CD14-positive monocyte (primary cell): ENCODE measurements at regions not wholly inside any gene's neighbourhood (a gene's known extent, or its start where the extent isn't known, plus 50 kb on each side); places are given as distances from the start of the nearest gene placed in this dataset.

Experiments used
- DNase-seq, 3 donors: peaks; one replicate each; pipeline ENCODE4 v3.0.0-alpha.2; 2011 to 2022
- H2AFZ ChIP-seq: 2 replicates; pipeline ENCODE4 v1.6.0; 2012; ENCODE audit warnings: mild to moderate bottlenecking, low read depth, low read length, inconsistent platforms; ENCODE audit not compliant: insufficient read depth, poor library complexity, severe bottlenecking
- H3K27ac ChIP-seq, 2 donors: 1 replicate in 1 of 2; 2 replicates in 1 of 2; pipeline ENCODE4 v1.5.1; 2012 to 2013; ENCODE audit warnings: low read length in 2 of 2, control low read depth in 1 of 2, inconsistent platforms in 1 of 2, low read depth in 1 of 2, mild to moderate bottlenecking in 1 of 2
- H3K27me3 ChIP-seq, 2 donors: one replicate each; pipeline versions ENCODE4 v1.6.0 to v1.6.1; 2011 to 2013; ENCODE audit warnings: low read length in 2 of 2; ENCODE audit not compliant: control insufficient read depth in 2 of 2, insufficient read depth in 2 of 2
- H3K36me3 ChIP-seq, 2 donors: replicated peaks in 1 of 2; 1 replicate in 1 of 2; 2 replicates in 1 of 2; pipeline versions ENCODE4 v1.5.1 to v1.6.1; 2012 to 2013; ENCODE audit warnings: low read length in 2 of 2, control low read depth in 1 of 2, inconsistent platforms in 1 of 2, mild to moderate bottlenecking in 1 of 2; ENCODE audit not compliant: insufficient read depth in 2 of 2, control insufficient read depth in 1 of 2
- H3K4me1 ChIP-seq, 2 donors: 1 replicate in 1 of 2; 2 replicates in 1 of 2; pipeline versions ENCODE4 v1.5.1 to v1.6.1; 2012 to 2013; ENCODE audit warnings: low read length in 2 of 2, control low read depth in 1 of 2, inconsistent platforms in 1 of 2, mild to moderate bottlenecking in 1 of 2, moderate library complexity in 1 of 2; ENCODE audit not compliant: insufficient read depth in 2 of 2, control insufficient read depth in 1 of 2
- H3K4me2 ChIP-seq: replicated peaks from 2 replicates; pipeline ENCODE3; 2012; ENCODE audit warnings: low read length, moderate library complexity, mild to moderate bottlenecking; ENCODE audit not compliant: poor library complexity, severe bottlenecking; ENCODE audit errors: extremely low read depth
- H3K4me3 ChIP-seq, 3 experiments: fragments of 200-600 bp in 1 of 3; sonication (generic) in 1 of 3; replicated peaks in 1 of 3; 1 replicate in 2 of 3; 2 replicates in 1 of 3; pipeline ENCODE4 v1.5.1; 2011 to 2013; ENCODE audit warnings: low read length in 3 of 3, mild to moderate bottlenecking in 3 of 3, control low read depth in 2 of 3, low read depth in 2 of 3, inconsistent platforms in 1 of 3, moderate library complexity in 1 of 3
- H3K79me2 ChIP-seq: 2 replicates; pipeline ENCODE4 v1.6.0; 2012; ENCODE audit warnings: mild to moderate bottlenecking, control low read depth, inconsistent platforms, low read length, moderate library complexity; ENCODE audit not compliant: insufficient read depth
- H3K9ac ChIP-seq: 2 replicates; pipeline ENCODE4 v1.6.0; 2017; ENCODE audit warnings: low read length, mild to moderate bottlenecking; ENCODE audit not compliant: insufficient read depth, poor library complexity, severe bottlenecking
- H3K9me3 ChIP-seq, 2 donors: replicated peaks in 1 of 2; 1 replicate in 1 of 2; 2 replicates in 1 of 2; pipeline versions ENCODE4 v1.5.1 to v1.6.1; 2012 to 2013; ENCODE audit warnings: low read length in 2 of 2, control low read depth in 1 of 2; ENCODE audit not compliant: control insufficient read depth in 1 of 2, insufficient read depth in 1 of 2
- H4K20me1 ChIP-seq: 2 replicates; pipeline ENCODE4 v1.6.0; 2012; ENCODE audit warnings: mild to moderate bottlenecking, low read length, control low read depth, moderate library complexity; ENCODE audit not compliant: insufficient read depth
- H3K27ac Mint-ChIP-seq, 7 donors: one replicate each; pipeline ENCODE4 v1.8.0; 2020; ENCODE audit warnings: mild to moderate bottlenecking in 7 of 7, mixed read lengths in 7 of 7, moderate library complexity in 6 of 7, inconsistent platforms in 2 of 7
- H3K27me3 Mint-ChIP-seq, 3 donors: one replicate each; pipeline ENCODE4 v1.8.0; 2021 to 2022; ENCODE audit warnings: low read depth in 3 of 3, mild to moderate bottlenecking in 3 of 3, mixed read lengths in 3 of 3, moderate library complexity in 3 of 3, inconsistent platforms in 1 of 3
- H3K36me3 Mint-ChIP-seq, 2 donors: one replicate each; pipeline ENCODE4 v1.8.0; 2020; ENCODE audit warnings: mixed read lengths in 2 of 2, inconsistent platforms in 1 of 2, mild to moderate bottlenecking in 1 of 2
- H3K4me1 Mint-ChIP-seq: one replicate; pipeline ENCODE4 v1.8.0; 2020; ENCODE audit warnings: mild to moderate bottlenecking, mixed read lengths
- H3K4me3 Mint-ChIP-seq, 2 donors: one replicate each; pipeline ENCODE4 v1.8.0; 2020; ENCODE audit warnings: mild to moderate bottlenecking in 2 of 2, mixed read lengths in 2 of 2, moderate library complexity in 1 of 2
- H3K9me3 Mint-ChIP-seq, 7 donors: one replicate each; pipeline ENCODE4 v1.8.0; 2020 to 2022; ENCODE audit warnings: mixed read lengths in 7 of 7, mild to moderate bottlenecking in 6 of 7, moderate library complexity in 6 of 7, inconsistent platforms in 2 of 7
- CTCF ChIP-seq: fragments of 200-600 bp; IDR thresholded peaks from one replicate; pipeline ENCODE4 v1.8.0; 2022; ENCODE audit warnings: antibody characterized with exemption, mild to moderate bottlenecking
- WGBS: methylation state at CpG from one replicate; pipeline ENCODE4 v1.1.5; 2013; ENCODE audit warnings: missing lambda C conversion rate; ENCODE audit not compliant: insufficient coverage; 5-methylcytosine and 5-hydroxymethylcytosine counted together
- intact Hi-C, 2 donors: fragments of 100-400 bp; cut with micrococcal nuclease; formaldehyde crosslinking; loops; one replicate each; pipeline versions ENCODE4 v1.15.0 to v1.15.1; 2023

GRCh38 chrX:129235903-129236302 lies 287.4 kb downstream of the SMARCA1 start:
- Histone ChIP-seq H3K4me1 (no peaks in the 10 kb centered on the region), H3K79me2 (no peaks in the 10 kb centered on the region), H3K9me3 (no peaks in the 10 kb centered on the region), H3K4me2 (no peak overlapping the region), H3K4me3 (no peak overlapping the region), H3K36me3 (no peaks in the 10 kb centered on the region), H4K20me1 (no peaks in the 10 kb centered on the region), H3K27ac (no peak overlapping the region), H3K27me3 (no peaks in the 10 kb centered on the region), H3K9ac (no peak overlapping the region), H2AFZ (no peak overlapping the region)
- H3K9me3 Mint-ChIP-seq = no peaks in the 10 kb centered on the region
- whole genome bisulfite sequencing = no CpG with 5 or more reads among the region's 1 CpG
- TF ChIP-seq CTCF = no peak
- H3K27me3 Mint-ChIP-seq = peaks cover 0 to 4% (median 0%) of the 10 kb centered on the region in 3 donors
- intact Hi-C loops = no loop called here
- no peak overlapping the region for H3K4me3 Mint-ChIP-seq
- H3K27ac Mint-ChIP-seq = no peak overlapping the region
- no peaks in the 10 kb centered on the region for H3K36me3 Mint-ChIP-seq
- no peak for DNase-seq
- no peaks in the 10 kb centered on the region for H3K4me1 Mint-ChIP-seq

GRCh38 chrX:129233786-129234185 lies 289.5 kb downstream of the SMARCA1 start:
- no peak overlapping the region for H3K27ac Mint-ChIP-seq
- WGBS = no CpG with 5 or more reads among the region's 1 CpG
- DNase-seq = no peak

More at GRCh38 chrX:129233786-129234185, 289.5 kb downstream of the SMARCA1 start:
- H3K4me2 ChIP-seq = no peak overlapping the region
- no peaks in the 10 kb centered on the region for H3K4me1 ChIP-seq
- no peaks in the 10 kb centered on the region for H3K79me2 ChIP-seq
- Mint-ChIP-seq H3K4me3 (no peak overlapping the region), H3K36me3 (no peaks in the 10 kb centered on the region), H3K27me3 (peaks cover 0 to 4% (median 2%) of the 10 kb centered on the region in 3 donors), H3K9me3 (peaks cover 0 to 2% (median 0%) of the 10 kb centered on the region in 7 donors), H3K4me1 (no peaks in the 10 kb centered on the region)
- H3K4me3 ChIP-seq = no peak overlapping the region
- no peak overlapping the region for H3K9ac ChIP-seq
- no peaks in the 10 kb centered on the region for H3K9me3 ChIP-seq
- no peak overlapping the region for H2AFZ ChIP-seq
- H3K27ac ChIP-seq = no peak overlapping the region
- no peaks in the 10 kb centered on the region for H3K36me3 ChIP-seq
- H4K20me1 ChIP-seq = no peaks in the 10 kb centered on the region
- H3K27me3 ChIP-seq = no peaks in the 10 kb centered on the region
- TF ChIP-seq CTCF = no peak
- intact Hi-C loops = no loop called here
